GM18867 (cell line): ENCODE measurements at regions not wholly inside any gene's neighbourhood (a gene's known extent, or its start where the extent isn't known, plus 50 kb on each side); places are given as distances from the start of the nearest gene placed in this dataset.
"Not testable (repeated sequence)": the region's sequence is repeated elsewhere in the genome, so short reads cannot be mapped to it uniquely, and the experiment has no call there.

Source experiments
- ATAC-seq: cut with Tn5 transposase; IDR thresholded peaks from one replicate; pipeline ENCODE4 v1.9.1; 2021; ENCODE audit warnings: mild to moderate bottlenecking, moderate library complexity; ENCODE audit not compliant: unreplicated experiment

- no peak for ATAC-seq
Observed at GRCh38 chr4:110364911-110365520, 110.9 kb upstream of the ENPEP start.

DNA sequence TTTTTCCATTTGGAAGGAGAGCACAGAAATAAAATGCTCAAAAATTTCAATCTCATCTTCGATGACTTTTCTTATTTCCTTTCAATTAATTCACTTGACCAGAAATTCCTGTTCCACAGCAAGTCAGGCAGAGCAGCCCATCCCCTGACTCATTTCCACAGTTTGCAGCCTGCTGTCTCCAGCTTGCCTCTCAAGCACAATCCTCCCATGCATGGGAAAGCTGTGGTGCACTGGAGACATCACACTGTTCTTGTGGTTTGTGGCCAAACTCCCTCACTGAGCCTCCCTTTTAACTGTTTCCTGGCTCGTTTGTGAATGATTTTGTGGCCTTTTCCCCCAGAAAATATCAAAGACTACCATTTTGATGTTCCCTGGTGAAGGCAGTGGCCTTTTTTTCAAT lies 114.0 kb upstream of the ENPEP start:
- ATAC-seq = no peak

DNA sequence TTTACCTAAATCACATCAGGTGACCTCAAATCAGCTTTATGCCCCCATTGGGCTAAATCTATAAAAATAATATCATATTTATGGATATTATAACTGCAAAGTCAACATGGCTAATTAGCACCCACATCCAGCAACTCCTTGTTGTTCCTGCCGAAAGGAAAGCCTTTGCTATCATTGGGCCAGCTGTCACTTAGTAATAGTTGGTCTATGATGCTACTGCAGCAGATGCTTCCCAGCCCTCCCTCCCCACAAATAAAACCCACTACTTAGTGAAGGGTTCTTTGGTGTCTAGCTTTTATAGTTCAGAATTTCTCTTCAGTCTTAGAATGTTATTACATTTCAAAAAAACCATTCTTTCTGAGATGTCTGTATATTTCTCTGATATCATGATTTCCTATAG lies 116.9 kb upstream of the ENPEP start:
- no peak for ATAC-seq

GRCh38 chr4:110357521-110357920 lies 118.4 kb upstream of the ENPEP start:
- ATAC-seq = no peak

GRCh38 chr4:110354460-110354859 lies 121.5 kb upstream of the ENPEP start:
- no peak for ATAC-seq

- no peak for ATAC-seq
Observed at GRCh38 chr4:110352670-110353442, 123.1 kb upstream of the ENPEP start.

- ATAC-seq = no peak
Observed at GRCh38 chr4:110348711-110349383, 127.1 kb upstream of the ENPEP start.

DNA sequence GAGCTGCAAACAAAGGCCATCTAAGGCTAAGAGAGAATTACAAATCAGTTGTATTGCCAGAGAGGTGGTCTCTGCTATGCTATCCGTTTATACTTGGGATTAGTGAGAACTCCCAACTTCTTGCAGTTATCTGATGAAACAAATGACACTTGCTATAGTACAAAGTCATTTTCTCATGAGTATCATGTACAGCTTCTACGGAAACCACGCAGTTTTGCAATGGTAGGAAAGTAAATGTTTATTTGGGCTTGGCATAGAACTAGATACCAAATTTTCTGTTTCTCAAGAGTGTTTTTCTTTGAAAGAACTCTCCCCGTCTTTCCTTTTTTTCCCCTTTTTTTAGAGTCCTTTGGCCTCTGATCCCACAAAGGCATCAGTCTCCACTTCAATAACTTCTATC lies 128.2 kb upstream of the ENPEP start:
- no peak for ATAC-seq

DNA sequence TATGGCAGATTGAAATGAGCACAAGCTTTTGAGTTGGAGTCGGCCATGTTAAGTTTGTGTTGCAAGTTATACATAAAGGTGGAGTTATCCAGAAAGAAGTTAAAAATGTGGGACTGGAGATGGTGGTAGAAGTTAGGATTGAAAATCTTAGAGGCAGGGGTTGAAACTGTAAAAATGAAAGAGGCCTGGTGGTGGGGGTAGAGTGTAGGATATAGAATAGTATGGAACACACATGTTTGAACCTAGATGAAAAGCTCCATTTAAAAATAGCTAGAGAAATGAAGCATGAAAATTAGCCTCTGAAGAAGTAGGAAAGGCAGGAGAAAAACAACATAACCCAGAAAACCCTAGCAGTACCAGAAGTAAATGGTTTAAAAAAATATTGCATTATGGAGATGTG lies 131.8 kb upstream of the ENPEP start:
- ATAC-seq = no peak

DNA sequence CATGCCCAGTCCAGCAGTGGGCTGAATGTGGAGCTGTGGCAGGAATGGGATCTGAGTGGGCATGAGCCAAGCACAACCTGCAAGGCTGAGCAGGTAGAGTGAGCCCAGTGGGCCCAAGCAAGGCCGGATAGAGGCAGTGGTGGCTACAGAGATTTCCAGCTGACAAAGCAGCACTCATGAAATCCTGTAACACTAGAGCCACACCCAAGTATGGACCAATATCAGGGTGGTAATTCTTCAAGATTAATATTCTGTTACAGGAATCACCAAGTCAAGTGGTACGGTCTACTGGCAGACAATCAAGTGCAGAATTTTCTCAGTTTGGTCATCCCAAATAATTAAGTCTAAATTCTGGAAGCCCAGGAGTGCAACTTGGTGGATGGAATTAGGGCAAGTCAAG lies 132.4 kb upstream of the ENPEP start:
- no peak for ATAC-seq

- peak; percentile 87 for ATAC-seq
Observed at GRCh38 chr4:110341118-110341517, 134.8 kb upstream of the ENPEP start.

GRCh38 chr4:110335399-110335798 lies 137.0 kb upstream of the ELOVL6 start:
- ATAC-seq = no peak

- ATAC-seq = no peak
Observed at GRCh38 chr4:110332483-110332882, 134.1 kb upstream of the ELOVL6 start.

GRCh38 chr4:110326426-110326825 lies 128.0 kb upstream of the ELOVL6 start:
- ATAC-seq = not testable (repeated sequence)

GRCh38 chr4:110310795-110311194 lies 112.4 kb upstream of the ELOVL6 start:
- ATAC-seq = peak; percentile 74

DNA sequence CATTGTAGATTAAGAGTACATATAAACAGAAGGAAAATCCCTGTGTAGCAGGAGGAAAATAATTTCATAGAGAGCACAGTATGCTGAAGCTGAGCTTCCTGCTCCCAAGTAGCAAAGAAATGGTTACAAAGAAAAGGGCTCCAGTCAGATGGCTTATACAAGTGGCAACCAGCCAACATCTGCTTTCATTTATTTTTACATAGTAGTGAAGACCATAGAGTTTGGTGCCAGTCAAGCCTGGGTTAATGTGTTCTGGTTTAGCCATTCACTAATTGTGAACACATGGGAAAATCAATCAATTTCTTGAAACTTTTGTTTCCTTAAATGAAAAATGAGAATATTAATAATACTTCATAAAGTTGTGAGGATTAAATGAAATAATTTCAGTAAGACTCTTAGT lies 111.3 kb upstream of the ELOVL6 start:
- ATAC-seq = no peak

GRCh38 chr4:110306303-110306702 lies 107.9 kb upstream of the ELOVL6 start:
- no peak for ATAC-seq

- ATAC-seq = no peak
Observed at GRCh38 chr4:110305455-110305854, 107.0 kb upstream of the ELOVL6 start.

DNA sequence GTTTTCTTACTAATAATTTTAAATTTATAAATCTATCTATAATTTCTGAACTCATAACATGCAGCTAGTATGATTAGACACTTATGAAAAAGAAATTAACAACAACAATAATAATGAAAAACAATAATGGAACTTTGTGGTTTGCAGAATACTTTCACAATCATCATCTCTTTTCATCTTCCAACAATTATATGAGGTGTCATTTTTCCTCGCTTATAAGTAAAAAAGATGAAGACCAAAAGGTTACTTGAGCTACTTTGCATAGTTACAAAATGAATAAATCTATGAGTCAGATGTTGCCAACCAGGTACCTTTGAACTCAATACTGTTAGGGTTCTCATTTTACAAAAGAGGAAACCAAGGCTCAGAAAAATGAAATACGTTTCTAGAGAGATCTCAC lies 98.5 kb upstream of the ELOVL6 start:
- peak; percentile 94 for ATAC-seq

- ATAC-seq = no peak
Observed at GRCh38 chr4:110294165-110294564, 95.8 kb upstream of the ELOVL6 start.

GRCh38 chr4:110292994-110293744 lies 94.8 kb upstream of the ELOVL6 start:
- ATAC-seq = no peak
